Skin of body (tissue), 1 donor: ENCODE measurements at regions not wholly inside any gene's neighbourhood (a gene's known extent, or its start where the extent isn't known, plus 50 kb on each side); places are given as distances from the start of the nearest gene placed in this dataset.
A peak's percentile ranks its signal among the peaks of the same experiment; 100 is the strongest.
"Not testable (repeated sequence)": the region's sequence is repeated elsewhere in the genome, so short reads cannot be mapped to it uniquely, and the experiment has no call there.

ENCODE experiments used
- DNase-seq: peaks from one replicate; lab custom pipeline; 2025; lab: John Stamatoyannopoulos, UW

DNA sequence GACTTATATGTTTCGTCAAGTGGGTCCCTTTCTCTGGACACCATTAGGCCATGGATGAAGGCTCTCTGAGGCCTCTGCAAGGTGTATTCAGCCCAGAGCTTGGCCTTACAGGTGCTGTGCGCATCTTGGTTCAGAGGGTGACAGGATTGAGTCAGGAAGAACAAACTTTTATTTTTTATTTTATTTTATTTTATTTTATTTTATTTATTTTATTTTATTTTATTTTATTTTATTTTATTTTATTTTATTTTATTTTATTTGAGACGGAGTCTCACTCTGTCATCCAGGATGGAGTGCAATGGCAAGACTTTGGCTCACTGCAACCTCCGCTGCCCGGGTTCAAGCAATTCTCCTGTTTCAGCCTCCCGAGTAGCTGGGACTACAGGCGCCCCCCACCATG is 370.4 kb upstream of the CLNK start:
- not testable (repeated sequence) for DNase-seq

DNA sequence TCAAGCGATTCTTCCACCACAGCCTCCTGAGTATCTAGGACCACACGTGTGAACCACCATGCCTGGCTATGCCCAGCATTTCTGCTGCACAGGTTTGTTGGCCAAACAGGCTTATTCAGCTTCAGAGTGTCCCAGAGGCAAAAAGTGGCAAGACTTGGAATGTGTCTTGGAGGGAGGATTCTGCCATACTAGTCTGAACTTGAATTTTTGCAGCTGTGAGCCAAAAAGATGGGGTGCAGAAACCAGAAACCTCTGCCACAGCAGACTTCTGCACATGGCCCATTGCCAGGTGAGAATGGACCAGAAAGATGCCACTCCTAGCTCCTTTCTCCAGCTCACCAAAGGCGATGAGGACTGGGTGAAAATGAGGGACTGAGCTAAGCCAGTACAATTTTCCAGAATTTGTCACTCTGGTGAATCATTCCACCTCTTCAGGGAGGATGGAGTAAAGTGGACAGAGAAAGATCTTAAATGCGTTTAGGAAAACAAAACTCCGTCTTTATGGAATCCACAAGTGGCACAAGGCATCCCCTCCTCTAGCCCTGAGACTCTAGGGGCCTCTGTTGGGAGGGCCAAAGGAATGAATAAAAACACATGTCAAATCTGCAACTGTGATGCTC is 369.1 kb upstream of the CLNK start:
- DNase-seq, result no peak

DNA sequence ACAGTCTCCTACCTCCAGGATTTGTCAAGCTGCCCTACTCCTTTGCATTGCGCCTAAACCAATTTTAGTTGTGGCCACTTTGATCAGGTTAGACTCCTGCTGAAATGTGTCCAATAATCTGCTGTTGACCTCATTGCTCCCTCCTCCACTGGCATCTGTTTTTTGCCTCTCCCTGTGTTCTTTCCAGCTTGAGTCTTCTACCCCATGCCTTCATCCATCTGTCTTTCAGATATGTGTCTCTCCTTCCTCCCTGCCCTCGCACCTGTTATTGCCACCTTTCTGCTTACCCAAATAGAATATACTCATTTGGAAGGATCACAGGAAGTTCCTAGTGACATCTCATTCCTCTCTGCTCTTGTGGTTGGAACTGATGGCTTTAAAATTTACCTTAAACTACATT is 366.6 kb upstream of the CLNK start:
- DNase-seq, result no peak

DNA sequence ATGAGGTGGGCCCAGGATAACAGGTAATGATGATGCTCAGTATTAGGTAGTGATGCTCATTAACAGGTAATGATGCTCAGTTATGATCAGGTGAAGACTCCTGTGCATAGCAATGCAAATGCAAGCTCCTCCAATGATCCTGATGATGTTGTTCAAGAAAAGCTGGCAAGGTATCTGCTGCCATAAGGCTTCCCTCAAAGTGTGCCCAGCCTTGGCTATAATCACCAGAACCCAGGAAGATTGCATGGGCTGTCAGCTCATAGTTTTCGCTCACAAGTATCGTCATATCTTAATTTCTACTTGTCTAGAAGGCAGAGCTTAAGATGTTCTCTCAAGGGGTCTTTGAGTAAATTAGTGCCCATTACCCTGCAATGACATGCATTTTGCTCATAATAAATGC is 366.2 kb upstream of the CLNK start:
- no peak for DNase-seq

DNA sequence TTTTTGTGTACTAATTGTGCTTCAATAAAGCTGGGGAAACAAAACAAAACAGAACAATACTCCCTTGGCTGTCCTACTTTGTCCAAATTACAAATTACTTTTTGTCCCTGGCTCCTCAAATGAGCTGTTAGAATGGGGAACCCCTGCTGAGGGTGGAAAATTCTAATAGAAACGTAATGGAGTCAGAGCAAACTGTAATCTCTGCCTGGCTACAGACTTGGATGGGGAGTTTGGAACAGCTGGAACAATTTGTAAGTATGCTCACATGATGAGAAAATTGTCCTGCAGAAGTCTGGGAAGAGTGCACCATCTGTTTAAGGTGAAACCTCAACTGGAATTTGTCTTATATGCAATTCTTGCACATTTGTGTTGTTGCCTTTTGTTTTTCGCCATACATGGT is 364.4 kb upstream of the CLNK start:
- DNase-seq, result no peak

DNA sequence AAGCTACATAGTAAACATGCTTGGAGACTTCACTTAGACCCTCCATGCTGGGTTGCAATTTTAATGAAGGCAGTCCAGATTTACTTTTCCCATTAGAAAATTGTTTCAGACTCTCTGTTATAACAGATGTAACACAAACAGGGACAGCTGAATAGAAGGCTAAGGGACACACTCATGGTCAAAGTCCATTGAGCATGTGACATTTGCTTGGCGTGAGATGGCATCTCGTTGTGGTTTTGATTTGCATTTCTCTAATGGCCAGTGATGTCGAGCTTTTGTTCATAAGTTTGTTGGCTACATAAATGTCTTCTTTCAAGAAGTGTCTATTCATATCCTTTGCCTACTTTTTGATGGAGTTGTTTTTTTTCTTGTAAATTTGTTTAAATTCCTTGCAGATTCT is 358.2 kb upstream of the CLNK start:
- no peak for DNase-seq

DNA sequence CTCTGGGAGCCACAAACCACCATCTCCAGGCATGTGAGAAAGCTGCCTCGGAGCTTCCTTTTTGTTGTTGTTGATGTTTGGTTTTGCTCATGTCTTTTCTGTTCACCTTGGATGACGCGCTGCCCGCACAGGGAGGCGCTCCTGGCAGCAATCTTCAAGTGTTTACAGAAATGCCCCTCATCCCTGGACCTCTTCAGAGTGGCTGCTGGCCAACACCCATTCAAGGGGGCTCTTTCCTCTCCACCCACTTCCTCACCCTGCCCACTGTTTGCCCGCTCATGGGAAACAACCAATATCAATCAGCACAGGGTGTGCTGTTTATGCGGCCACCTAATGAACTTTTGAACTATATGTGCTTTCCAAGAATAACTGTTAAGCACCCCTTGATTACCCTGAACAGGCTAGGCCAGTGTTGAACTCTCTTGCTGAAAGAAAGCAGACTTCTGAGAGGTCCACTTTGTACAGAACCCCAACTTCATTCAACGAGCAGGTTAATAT is 355.1 kb upstream of the CLNK start:
- no peak for DNase-seq

DNA sequence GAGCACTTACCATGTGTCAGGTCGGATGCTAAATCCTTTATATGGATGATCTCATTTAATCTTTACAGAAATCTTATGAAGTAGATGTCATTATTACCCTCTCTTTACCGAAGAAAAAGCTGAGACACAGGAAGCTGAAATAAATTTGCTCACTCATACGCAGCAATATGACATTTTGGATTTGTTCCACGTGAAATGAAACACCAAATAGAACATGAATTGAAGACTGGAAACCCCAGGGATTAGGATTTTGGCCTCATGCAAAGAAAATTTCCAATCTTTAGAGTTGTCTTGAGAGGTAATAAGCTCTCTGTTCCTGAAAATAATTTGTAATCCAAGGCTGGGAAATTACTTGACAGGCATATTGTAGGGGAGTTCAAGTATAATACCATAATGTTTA is 354.4 kb upstream of the CLNK start:
- DNase-seq, result no peak

DNA sequence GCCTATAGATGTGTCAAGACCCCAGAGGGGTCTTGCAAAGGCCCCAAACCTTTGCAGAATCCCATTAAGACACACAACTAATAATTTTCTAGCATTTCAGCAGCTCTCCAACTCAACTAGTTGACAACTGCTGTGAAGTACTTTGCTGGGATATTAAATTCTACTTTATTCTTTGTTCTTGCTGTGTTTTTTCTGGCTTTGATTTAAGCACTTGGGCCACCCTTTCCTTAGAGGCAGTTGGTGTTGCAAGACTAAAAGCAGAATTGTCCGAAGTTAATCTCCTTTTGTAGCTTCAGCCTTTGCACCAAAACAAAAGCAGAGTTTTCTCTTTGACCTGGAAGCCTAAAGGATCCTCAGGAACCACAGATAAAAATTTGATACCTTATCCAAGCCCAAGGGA is 353.1 kb upstream of the CLNK start:
- DNase-seq, result no peak

DNA sequence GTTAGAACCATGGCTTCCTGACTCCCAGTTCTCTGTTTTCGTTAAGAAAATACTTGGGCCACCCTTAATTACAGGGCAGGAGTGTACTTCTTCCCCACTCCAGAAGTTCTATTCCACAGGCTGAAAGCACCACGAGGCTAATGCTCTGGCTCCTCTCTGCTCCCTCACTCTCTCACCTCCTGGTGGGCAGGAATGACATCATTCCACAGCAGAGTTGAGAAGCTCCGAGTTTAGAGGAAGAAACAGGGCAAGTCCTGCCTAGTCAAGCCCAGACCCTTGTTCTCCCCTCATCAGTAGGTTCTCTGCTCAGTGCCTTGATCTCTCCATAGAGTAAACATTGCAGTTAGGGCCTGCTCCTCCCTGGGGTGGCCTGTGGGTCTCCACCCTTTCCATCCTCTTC is 343.8 kb upstream of the CLNK start:
- DNase-seq, result no peak

DNA sequence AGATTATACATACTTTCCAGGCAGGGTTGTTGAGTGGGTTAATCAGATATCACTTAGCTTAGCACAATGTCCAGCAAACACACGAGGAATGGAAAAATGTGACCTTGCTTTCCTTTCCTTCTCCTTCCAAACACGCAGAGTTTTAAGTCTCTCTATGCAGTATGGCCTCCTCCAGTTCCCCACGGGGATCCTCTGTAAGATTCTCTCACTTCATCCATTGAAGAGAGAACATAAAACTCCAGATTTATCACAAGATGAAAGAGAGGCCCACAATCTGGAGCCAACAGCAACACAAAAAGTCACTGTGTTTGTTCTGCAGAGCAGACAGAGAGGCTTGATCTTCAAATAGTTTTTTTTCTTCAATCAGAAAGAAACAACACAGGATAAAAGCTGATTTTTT is 336.8 kb upstream of the CLNK start:
- DNase-seq, result no peak

DNA sequence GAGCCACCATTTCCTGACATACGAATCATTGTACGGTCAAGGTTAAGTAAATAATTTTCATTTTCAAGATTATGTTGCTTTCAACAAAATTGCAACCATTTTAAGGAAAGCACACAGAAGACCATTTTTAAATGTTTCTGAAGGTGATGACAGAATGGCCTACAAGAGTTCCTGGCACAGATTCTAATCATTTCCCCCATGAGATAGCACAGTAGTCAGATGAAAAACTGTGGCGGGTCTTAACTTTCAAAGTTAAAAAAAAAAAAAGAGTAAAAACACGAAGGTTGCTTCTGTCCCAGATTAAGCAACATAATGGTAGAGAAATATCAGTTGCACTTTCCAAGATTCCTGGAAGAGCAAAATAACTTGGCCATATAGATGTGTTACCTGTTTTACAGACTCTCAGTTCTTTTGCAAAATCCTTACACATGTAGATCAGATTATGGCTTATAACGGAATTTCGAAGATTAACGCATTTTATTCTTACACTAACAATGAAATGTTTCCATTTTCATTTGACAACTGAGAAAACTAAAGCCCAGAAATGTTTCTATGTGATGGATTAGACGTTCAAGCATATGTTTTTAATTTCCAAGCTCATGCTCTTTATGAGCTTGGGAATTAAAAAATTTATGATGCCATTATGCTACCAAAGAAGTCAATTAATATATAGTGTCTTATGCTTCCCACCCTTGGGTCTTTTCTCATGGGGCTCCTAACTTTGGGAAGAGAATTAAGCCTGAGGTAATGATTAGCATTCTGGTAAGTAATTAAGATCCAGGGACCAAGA is 335.1 kb upstream of the CLNK start:
- peak; percentile 66 for DNase-seq

DNA sequence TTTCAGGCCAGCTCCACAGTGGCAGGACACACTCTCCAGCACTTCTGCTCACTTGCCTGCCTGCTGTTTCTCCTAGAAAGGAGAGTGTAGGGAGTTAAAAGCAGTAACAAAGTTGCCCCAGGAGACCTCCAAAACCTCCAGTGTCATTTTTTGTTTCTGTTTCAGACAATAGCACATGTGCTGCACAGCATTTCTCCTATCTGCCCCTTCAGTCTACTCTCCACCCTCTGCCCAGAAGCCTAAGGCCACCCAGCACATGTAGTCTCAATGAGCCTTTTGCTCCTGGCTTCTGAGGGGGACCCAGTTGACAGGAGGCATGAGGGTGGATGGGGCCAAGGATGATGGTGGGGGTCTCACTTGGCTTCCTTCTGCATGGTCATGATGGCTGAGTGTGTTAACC is 329.6 kb upstream of the CLNK start:
- DNase-seq, result no peak

DNA sequence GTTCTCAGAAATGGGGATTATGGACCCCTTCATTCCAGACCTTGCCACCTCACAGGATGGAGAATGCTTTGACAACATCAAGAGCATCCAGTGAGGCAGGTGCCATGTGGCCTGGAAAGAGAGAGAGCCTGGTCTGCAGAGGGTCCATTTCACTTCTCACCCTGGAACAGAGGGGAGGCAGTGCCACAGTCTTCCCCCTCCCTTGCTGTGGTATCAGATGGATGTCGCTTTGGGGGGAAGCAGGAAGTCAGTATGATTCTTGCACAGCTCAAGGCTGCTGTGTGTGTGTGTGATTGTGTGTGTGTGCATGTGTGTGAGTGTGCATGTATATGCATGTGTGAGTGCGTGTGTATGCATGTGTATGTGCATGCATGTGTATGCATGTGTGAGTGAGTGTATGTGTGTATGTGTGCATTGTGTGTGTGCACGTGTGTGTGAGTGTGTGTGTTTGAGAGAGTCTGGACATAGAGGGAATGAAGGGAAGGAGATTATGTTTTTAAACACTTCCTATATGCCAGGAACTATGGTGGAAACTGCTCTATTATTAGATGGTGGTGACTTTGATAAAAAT is 328.6 kb upstream of the CLNK start:
- no peak for DNase-seq

DNA sequence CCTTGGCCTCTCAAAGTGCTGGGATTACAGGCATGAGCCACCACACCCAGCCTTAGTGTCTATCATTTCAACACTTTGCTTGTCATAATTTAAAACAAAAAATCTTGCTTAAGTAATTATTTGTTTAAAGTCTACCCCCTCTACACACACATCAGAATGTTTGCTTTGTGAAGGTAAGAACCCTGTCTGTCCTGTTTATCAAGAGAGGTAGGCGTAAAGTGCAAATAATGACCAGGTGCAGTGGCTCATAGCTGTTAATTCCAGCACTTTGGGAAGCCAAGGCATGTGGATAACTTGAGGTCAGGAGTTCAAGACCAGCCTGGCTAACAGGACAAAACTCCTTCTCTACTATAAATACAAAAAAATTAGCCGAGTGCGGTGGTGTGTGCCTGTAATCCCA is 326.7 kb upstream of the CLNK start:
- no peak for DNase-seq

DNA sequence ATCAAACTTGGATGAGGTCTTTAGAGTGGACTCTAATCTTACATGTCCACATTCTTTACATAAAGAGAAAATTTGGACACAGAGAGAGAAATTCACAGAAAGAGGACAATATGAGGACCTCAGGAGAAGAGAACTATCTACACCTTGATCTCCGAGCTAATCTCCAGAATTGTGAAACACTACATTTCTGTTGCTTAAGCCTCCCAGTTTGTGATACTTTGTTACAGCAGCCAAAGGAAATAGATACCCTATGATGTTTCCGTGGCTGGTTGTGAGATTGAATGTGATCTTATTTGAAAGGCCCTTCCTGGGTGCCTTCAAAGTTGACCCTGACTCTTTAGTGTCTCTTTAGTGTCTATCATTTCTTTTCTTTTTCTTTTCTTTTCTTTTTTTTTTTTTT is 326.1 kb upstream of the CLNK start:
- DNase-seq, result no peak

DNA sequence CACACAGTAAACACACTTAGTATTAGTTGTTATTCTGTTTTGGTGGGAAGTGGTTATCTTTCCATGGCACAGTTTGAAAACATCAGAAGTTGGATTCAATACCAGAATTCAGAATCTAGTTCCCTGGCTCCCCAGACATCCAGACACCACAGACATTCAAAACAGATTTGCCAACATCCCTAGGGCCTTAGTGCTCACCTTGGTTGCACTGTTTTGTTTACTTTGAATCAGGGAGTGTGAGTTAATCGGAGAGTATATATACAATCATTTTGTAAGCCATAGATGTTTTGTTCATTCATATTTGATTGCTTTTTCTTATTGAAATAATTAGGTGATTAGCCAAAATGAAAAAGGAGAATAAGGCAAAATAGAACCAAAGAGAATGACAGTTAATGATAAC is 324.7 kb upstream of the CLNK start:
- DNase-seq, result no peak

DNA sequence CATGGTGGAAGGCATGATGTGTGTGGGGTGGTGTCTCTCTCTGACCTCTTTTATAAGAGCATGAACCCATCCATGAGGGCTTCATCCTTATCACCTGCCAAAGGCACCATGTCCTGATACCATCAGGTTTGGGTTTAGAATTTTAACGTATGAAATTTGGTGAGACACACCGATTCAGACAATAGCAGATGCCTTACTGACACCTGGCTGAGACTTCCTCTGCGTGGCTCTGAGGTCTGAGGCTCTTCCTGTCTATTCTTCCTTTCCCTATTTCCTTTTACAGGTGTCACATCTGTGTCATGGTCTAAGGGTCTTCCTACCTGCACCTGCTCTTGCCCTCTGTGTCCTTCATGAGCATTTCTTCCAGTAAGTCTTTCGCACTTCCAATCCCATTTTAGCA is 320.7 kb upstream of the CLNK start:
- no peak for DNase-seq

DNA sequence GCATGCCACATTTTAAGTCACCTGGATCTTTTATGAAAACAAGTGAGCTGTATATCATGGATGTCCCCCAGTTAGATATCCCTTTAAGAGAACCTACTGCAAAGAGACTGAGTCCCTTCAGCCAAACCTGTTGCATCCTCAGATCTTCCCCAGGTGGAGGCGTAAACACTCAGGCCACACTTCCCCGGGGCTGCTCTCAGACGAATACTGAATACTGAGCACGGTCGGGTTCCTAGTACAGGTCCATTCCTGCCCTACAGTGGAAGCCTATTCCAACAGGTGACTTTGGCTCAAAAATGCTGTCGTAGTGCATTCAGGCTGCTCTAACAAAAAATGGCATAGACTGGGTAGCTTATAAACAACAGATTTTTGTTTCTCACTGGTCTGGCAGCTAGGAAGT is 320.2 kb upstream of the CLNK start:
- no peak for DNase-seq

DNA sequence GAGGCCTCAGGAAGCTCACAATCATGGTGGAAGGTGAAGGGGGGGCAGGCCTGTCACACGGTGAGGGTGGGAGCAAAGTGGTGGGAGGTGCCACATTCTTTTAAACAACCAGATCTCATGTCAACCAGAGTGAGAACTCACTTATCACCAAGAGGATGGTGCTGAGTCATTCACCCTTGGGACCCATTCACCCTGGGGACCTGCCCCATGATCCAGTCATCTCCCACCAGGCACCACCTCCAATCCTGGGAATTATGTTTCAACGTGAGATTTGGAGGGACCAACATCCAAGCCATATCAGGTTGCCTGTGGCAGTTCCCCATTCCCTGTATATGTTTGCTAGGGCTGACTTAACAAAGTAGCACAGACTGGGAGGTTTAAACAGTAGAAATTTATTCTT is 318.4 kb upstream of the CLNK start:
- DNase-seq, result no peak

DNA sequence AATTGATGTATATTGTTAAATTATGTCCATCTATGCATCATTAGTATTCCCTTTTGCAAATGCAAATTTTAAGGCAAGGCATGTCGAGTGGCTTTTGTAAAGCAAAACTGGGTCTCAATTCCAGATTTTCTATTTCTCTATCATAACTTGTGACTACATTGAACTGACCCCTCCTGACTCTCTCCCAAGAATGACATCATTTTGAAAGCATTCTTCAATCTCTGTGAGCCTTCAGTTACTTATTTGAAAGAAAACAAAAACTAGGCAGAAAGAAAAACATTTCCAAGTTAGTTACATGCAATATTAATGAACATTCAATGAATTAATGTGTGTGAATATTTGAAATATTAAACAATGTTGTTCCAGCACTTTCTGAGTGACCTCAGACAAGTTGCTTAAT is 314.3 kb upstream of the CLNK start:
- no peak for DNase-seq

DNA sequence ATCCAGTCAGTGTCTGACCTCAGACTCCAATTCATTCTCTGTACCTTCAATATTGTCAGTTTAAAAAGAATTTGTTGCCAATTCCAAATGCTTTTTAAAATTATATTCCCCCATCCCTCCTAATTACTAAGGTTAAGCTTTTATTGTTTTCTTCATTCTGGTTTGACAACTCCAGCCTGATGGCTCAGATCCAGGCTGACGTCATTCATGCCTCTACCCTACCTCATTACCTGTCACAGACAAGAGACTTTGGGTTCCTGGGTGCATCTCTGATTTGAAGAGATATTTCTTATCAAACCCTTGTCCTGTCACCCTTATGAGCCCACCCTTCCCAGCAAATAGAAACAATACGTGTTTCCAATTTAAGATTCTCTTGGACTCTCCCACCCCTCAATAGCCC is 300.2 kb upstream of the CLNK start:
- DNase-seq, result no peak
